HepG2 (cell line): ENCODE measurements at regions not wholly inside any gene's neighbourhood (a gene's known extent, or its start where the extent isn't known, plus 50 kb on each side); places are given as distances from the start of the nearest gene placed in this dataset.

Source experiments
- ATAC-seq: fragments of 200-7000 bp; cut with Tn5 transposase; 3 replicates; pipeline ENCODE4 v1.9.1; 2020; ENCODE audit warnings: mild to moderate bottlenecking, moderate library complexity
- BruUV-seq: library from RNA; stranded (reverse); fragments of 400-500 nt; replicated peaks from 2 replicates; lab custom pipeline; 2021; lab: Mats Ljungman, UMichigan
- CTCF ChIA-PET: fragments of 300-600 bp; formaldehyde crosslinking; extraction: SDS; loops from one replicate; lab custom pipeline; 2021; ENCODE audit warnings: low total read pairs, inconsistent platforms, low intra/inter-chr PET ratio; lab: Yijun Ruan, JAX
- POLR2A ChIA-PET: fragments of 350-600 bp; sonication (Branson Sonifier 250); formaldehyde crosslinking; loops from one replicate; lab custom pipeline; 2020; ENCODE audit warnings: antibody characterized with exemption, inconsistent platforms; lab: Yijun Ruan, JAX
- DNase-seq: peaks from one replicate; pipeline ENCODE4 v3.0.0-alpha.2; 2015; ENCODE audit warnings: low spot score
- FAIRE-seq: peaks from 3 replicates; lab custom pipeline; 2011; peaks lifted over from hg19 to GRCh38; lab: Jason Lieb, UNC
- H2AFZ ChIP-seq: one replicate; pipeline ENCODE4 v1.6.1; 2011; ENCODE audit warnings: low read length, inconsistent platforms
- H3K27ac ChIP-seq: fragments of 300-600 bp; 3 replicates; pipeline ENCODE4 v1.8.0; 2011; ENCODE audit warnings: mixed run types, mild to moderate bottlenecking, mixed read lengths, low read length, inconsistent platforms; ENCODE audit not compliant: insufficient read depth; ENCODE audit errors: extremely low read length
- H3K27me3 ChIP-seq, 2 experiments: fragments of 200-600 bp in 1 of 2; 2 replicates in 1 of 2; 3 replicates in 1 of 2; pipeline versions ENCODE4 v1.6.0 to v1.8.0; 2011; ENCODE audit warnings: low read length in 2 of 2, mild to moderate bottlenecking in 2 of 2, moderate library complexity in 2 of 2, inconsistent platforms in 1 of 2; ENCODE audit not compliant: insufficient read depth in 2 of 2, control insufficient read depth in 1 of 2
- H3K36me3 ChIP-seq, 2 experiments: fragments of 200-600 bp in 1 of 2; replicated peaks in 1 of 2; 2 replicates in 1 of 2; 3 replicates in 1 of 2; pipeline versions ENCODE4 v1.5.1 to v1.8.0; 2011; ENCODE audit warnings: low read length in 2 of 2, inconsistent platforms in 1 of 2; ENCODE audit not compliant: insufficient read depth in 2 of 2, control insufficient read depth in 1 of 2
- H3K4me1 ChIP-seq: 2 replicates; pipeline ENCODE4 v1.5.1; 2012; ENCODE audit warnings: low read length, inconsistent platforms; ENCODE audit not compliant: insufficient read depth
- H3K4me2 ChIP-seq: 2 replicates; pipeline ENCODE4 v1.6.0; 2011; ENCODE audit warnings: low read depth, low read length, inconsistent platforms
- H3K4me3 ChIP-seq, 3 experiments: fragments of 200-600 bp in 1 of 3; sonication (generic), shearing (Covaris generic) in 1 of 3; replicated peaks in 1 of 3; 2 replicates each; pipeline ENCODE4 v1.5.1; 2011 to 2016; ENCODE audit warnings: low read length in 3 of 3, inconsistent platforms in 2 of 3, low read depth in 2 of 3, mild to moderate bottlenecking in 2 of 3, control low read depth in 1 of 3, mixed read lengths in 1 of 3; ENCODE audit not compliant: insufficient read depth in 1 of 3
- H3K79me2 ChIP-seq: one replicate; pipeline ENCODE4 v1.6.1; 2011; ENCODE audit warnings: low read length, inconsistent platforms; ENCODE audit not compliant: insufficient read depth
- H3K9ac ChIP-seq: 2 replicates; pipeline ENCODE4 v1.6.0; 2011; ENCODE audit warnings: mild to moderate bottlenecking, low read depth, low read length, inconsistent platforms; ENCODE audit not compliant: insufficient read depth
- H3K9me3 ChIP-seq: 2 replicates; pipeline ENCODE4 v1.5.1; 2012; ENCODE audit warnings: mild to moderate bottlenecking, low read length
- H4K20me1 ChIP-seq: 2 replicates; pipeline ENCODE4 v1.6.0; 2011; ENCODE audit warnings: inconsistent platforms, mild to moderate bottlenecking, low read length, moderate library complexity; ENCODE audit not compliant: insufficient read depth
- AGO2 ChIP-seq: fragments of 200-400 bp; formaldehyde crosslinking; optimal IDR thresholded peaks from 2 replicates; pipeline ENCODE3; 2017; ENCODE audit warnings: mild to moderate bottlenecking, low read depth, low read length, moderate library complexity
- CSRNP2 ChIP-seq: sonication (generic); formaldehyde crosslinking; conservative IDR thresholded peaks from 2 replicates; pipeline ENCODE4 v1.8.0; 2022; ENCODE audit warnings: low read depth, missing genetic modification reagents
- IKZF1 ChIP-seq: fragments of 450-650 bp; IDR thresholded peaks from 2 replicates; pipeline ENCODE4 v1.7.1; 2016
- NR2F6 ChIP-seq, 2 experiments: IDR thresholded peaks; 2 replicates each; pipeline ENCODE4 v1.6.1; 2016; ENCODE audit warnings: antibody characterized with exemption in 1 of 2, mild to moderate bottlenecking in 1 of 2
- ZBTB10 ChIP-seq: sonication (generic); formaldehyde crosslinking; IDR thresholded peaks from 2 replicates; pipeline ENCODE4 v1.4.0; 2020; ENCODE audit warnings: missing genetic modification reagents, borderline replicate concordance
- ZBTB40 ChIP-seq, 2 experiments: fragments of 450-650 bp in 1 of 2; sonication (generic) in 1 of 2; formaldehyde crosslinking in 1 of 2; IDR thresholded peaks; 2 replicates each; pipeline versions ENCODE4 v1.6.1 to v1.8.0; 2016 to 2022; ENCODE audit warnings: antibody characterized with exemption in 1 of 2, mild to moderate bottlenecking in 1 of 2, missing genetic modification reagents in 1 of 2
- ZBTB7A ChIP-seq: sonication (generic); formaldehyde crosslinking; IDR thresholded peaks from 2 replicates; pipeline ENCODE4 v1.8.0; 2022; ENCODE audit warnings: mild to moderate bottlenecking, missing genetic modification reagents
- ZKSCAN5 ChIP-seq: sonication (generic); formaldehyde crosslinking; IDR thresholded peaks from 2 replicates; pipeline ENCODE4 v1.5.1; 2020; ENCODE audit warnings: mild to moderate bottlenecking, missing genetic modification reagents
- ZNF44 ChIP-seq: sonication (generic); formaldehyde crosslinking; IDR thresholded peaks from 2 replicates; pipeline ENCODE4 v1.5.1; 2020; ENCODE audit warnings: mild to moderate bottlenecking, missing genetic modification reagents
- WGBS: methylation state at CpG from one replicate; pipeline ENCODE4 v1.1.6; 2017; ENCODE audit warnings: low lambda C conversion rate; 5-methylcytosine and 5-hydroxymethylcytosine counted together
- in situ Hi-C: cut with HindIII; loops from 2 replicates; pipeline ENCODE4 v1.10.0; 2017; ENCODE audit warnings: low pct_unique_long_range_greater_than_20kb; ENCODE audit not compliant: extremely low pct_ligation_motif_present
- intact Hi-C: fragments of 100-400 bp; cut with micrococcal nuclease; formaldehyde crosslinking; loops from one replicate; pipeline ENCODE4 v1.10.0; 2022; ENCODE audit not compliant: unreplicated experiment

GRCh38 chr5:40410964-40411635 is 268.6 kb upstream of the PTGER4 start:
- POLR2A ChIA-PET, result no interaction called here
- no peak overlapping the region for H3K4me2 ChIP-seq
- TF ChIP-seq AGO2 (no peak), ZBTB10 (CRISPR knock-in tag) (no peak), ZNF44 (CRISPR knock-in tag) (no peak), ZBTB7A (CRISPR knock-in tag) (no peak), IKZF1 (no peak), ZBTB40 (IDR thresholded peaks at IDR 0.05) (no peak), ZBTB40 (CRISPR knock-in tag; IDR thresholded peaks at IDR 0.05) (no peak), NR2F6 (IDR thresholded peaks at IDR 0.05) (no peak), NR2F6 (CRISPR knock-in tag; IDR thresholded peaks at IDR 0.05) (no peak), ZKSCAN5 (no peak), CSRNP2 (no peak)

More at GRCh38 chr5:40410964-40411635, 268.6 kb upstream of the PTGER4 start:
- Histone ChIP-seq H3K4me3 (no peak overlapping the region), H3K9me3 (no peaks in the 10 kb centered on the region), H3K9ac (no peak overlapping the region), H3K36me3 (no peaks in the 10 kb centered on the region), H4K20me1 (no peaks in the 10 kb centered on the region), H3K4me1 (peaks cover 16% of the 10 kb centered on the region), H3K27ac (no peak overlapping the region), H3K27me3 (no peaks in the 10 kb centered on the region), H3K79me2 (no peaks in the 10 kb centered on the region), H2AFZ (no peak overlapping the region)
- FAIRE-seq, result no peak
- BruUV-seq, result no TSS peak
- no peak for DNase-seq
- in situ Hi-C loops (no loop called here), intact Hi-C loops (no loop called here)
- no peak for ATAC-seq
- 66% methylated on average over 3 of the region's 3 CpGs for WGBS
- CTCF ChIA-PET, result no interaction called here
